LoVo (cell line): ENCODE measurements at regions not wholly inside any gene's neighbourhood (a gene's known extent, or its start where the extent isn't known, plus 50 kb on each side); places are given as distances from the start of the nearest gene placed in this dataset.
A peak's percentile ranks its signal among the peaks of the same experiment; 100 is the strongest.
"Not testable (repeated sequence)": the region's sequence is repeated elsewhere in the genome, so short reads cannot be mapped to it uniquely, and the experiment has no call there.

Experiments used
- DNase-seq: peaks from one replicate; pipeline ENCODE4 v3.0.0-alpha.2; 2016; ENCODE audit warnings: low spot score

- DNase-seq = no peak
These were observed 239.1 kb upstream of the ARID2 start for GRCh38 chr12:45490232-45490881.

GRCh38 chr12:45494279-45494678, 235.2 kb upstream of the ARID2 start:
- DNase-seq = no peak

- no peak for DNase-seq
These were observed 230.9 kb upstream of the ARID2 start for GRCh38 chr12:45498645-45499044.

DNA sequence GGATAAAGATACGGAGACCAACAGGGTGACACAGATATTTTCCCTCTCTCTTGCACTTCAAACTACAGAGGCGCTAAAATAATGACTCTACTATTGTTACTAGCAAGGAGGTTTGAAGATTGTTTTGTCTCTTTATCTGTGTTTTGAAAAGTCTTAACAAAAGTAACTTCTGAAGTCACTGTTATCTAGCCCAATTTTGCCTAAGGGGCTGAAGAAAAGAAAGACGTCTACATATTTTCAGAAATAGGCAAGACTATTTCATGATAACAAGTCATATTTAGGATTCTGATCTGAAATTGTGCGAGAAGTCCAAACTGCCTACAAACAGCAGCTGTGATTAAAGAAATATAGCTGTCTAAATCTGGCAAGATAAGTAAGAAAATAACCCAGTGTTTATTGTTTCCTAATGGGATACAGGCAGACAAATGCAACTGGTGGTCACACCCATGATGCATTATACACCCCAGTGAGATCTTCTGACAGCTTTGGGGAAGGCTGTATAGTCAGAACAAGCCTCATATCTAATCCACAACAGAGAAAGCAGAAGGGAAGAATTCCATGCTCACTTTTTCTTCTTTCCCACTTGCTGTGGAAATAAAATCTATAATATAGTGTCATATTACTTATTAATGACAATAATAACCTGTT, 226.9 kb upstream of the ARID2 start:
- DNase-seq = no peak

- DNase-seq = no peak
These were observed 225.6 kb upstream of the ARID2 start for GRCh38 chr12:45503899-45504298.

GRCh38 chr12:45504316-45505010, 225.0 kb upstream of the ARID2 start:
- no peak for DNase-seq

GRCh38 chr12:45509187-45509586, 220.3 kb upstream of the ARID2 start:
- no peak for DNase-seq

GRCh38 chr12:45509621-45510020, 219.9 kb upstream of the ARID2 start:
- no peak for DNase-seq

GRCh38 chr12:45517381-45517780, 212.1 kb upstream of the ARID2 start:
- no peak for DNase-seq

DNA sequence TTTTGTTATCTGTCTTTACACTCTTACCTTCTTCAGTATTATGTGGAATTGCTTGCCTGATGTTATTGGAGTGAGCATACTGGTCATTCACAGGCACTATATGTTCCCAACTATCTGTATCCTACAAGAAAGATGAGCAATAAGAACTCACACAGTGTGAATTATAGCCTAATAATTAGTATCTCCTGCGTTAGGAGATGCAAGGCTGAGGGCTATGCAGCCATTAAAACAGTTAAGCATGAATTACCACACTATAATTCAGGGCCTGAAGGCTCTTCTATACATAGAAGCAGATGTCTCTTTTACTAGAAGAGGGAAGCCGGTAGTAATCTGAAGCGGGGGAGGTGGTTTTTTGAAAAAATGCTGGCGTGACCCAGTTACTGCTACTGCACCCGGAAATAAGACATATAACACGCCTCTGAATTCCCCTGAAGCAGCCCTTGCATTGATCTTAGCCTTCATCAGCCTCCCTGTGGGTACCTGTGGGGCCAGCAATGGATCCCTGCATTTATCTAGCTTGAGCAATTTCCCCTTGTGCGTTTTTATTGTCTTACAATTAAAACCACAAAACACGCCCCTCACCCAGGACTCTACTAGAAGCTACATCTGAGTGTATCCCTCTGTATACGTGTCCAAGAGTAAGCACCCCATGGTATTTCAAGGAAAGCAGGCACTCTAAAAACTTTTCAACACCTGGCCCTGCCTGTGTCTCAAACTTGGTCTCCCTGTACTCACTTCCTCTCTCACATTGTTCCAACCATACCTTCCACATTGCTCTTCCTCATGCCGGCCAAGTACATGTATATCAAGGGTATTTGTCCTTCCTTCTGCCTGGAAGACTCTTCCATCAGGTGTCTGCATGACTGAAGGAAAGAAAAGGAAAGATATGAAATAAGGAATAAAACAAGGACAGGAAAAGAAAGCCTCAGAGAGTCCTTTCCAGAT, 210.9 kb upstream of the ARID2 start:
- no peak for DNase-seq

DNA sequence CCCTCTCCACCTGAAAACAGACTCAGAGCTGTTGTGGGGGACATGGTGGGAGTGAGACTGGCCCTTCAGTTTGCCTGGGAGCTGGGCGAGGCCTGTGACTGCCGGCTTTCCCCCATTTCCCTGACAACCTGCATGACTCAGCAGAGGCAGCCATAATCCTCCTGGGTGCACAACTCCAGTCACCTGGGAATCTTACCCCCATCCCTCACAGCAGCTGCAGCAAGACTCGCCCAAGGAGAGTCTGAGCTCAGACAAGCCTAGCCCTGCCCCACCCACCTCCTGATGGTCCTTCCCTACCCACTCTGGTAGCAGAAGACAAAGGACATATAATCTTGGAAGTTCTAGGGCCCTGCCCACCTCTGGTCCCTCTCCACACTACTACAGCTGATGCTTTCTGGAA, 207.3 kb upstream of the ARID2 start:
- DNase-seq = no peak

GRCh38 chr12:45526823-45527222, 202.7 kb upstream of the ARID2 start:
- DNase-seq = not testable (repeated sequence)

- no peak for DNase-seq
These were observed 197.4 kb upstream of the ARID2 start for GRCh38 chr12:45532113-45532512.

GRCh38 chr12:45535610-45536180, 193.8 kb upstream of the ARID2 start:
- no peak for DNase-seq

DNA sequence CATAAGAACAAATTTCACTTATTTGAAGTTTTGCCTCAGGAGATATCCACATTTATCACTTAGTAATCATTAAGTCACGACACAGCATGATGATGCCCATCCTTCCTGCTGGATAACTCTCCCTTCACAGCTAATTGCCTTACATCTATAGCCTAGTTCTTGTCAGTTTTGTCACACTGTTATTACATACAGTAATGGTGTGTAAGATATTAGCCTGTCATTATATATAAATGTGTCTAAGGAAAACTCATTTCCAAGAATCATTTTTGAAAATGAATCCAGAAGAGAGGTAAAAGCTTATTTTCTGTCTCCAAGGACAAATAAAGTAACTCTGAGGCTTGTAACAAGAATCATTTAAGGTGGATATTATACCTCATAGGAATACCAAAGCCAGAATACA, 193.2 kb upstream of the ARID2 start:
- no peak for DNase-seq

DNA sequence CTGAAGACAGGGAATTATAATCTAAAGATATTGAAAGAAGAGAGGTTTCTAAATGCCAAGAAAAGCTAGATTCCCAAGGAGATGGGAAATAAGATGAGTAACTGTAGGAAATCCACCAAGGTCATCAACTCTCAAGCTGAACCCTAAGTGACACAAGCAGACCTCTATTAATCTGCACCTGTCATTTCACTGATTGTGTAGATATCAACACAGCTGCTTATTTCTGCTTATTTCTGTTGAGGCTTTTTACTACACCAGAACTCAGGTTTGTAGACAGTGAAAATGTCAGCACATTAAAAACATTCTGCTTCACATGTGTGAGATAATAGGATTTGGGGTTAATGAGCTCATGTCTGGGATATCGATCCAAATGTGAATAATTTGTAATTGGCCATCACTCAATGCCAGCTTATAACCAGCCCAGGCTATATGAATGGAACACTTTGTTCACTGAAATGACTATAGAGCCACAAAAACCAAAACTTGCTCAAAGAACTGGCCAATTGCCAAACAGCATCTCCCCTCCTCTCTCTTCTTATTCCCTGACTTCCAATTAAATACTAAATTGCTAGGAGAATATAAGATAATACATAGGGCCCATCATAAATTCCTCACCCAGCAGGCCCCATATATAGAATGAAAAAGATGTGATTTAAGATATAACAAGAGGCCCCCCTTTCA, 188.7 kb upstream of the ARID2 start:
- DNase-seq = no peak

GRCh38 chr12:45543887-45544286, 185.6 kb upstream of the ARID2 start:
- DNase-seq = peak; percentile 72

DNA sequence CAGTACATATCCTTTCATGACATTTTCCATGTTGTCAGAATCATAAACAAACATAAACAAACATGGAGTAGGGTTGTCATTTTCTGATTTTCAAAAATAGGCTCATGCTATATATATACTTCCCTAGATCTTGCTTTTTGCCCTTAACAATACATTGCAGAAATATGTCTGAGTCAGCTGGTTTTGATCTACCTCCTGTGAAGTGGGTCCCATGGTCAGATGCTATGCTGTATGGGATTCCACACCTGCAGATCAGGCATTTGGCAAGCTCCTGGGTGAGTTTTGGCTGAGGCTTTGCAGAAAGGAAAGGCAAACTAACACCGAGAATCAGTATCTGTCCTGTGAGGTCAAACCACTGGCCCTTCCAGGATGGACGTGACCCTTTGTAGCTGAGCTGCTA, 183.0 kb upstream of the ARID2 start:
- no peak for DNase-seq

- no peak for DNase-seq
These were observed 182.4 kb upstream of the ARID2 start for GRCh38 chr12:45547132-45547531.

GRCh38 chr12:45547822-45548221, 181.7 kb upstream of the ARID2 start:
- no peak for DNase-seq

DNA sequence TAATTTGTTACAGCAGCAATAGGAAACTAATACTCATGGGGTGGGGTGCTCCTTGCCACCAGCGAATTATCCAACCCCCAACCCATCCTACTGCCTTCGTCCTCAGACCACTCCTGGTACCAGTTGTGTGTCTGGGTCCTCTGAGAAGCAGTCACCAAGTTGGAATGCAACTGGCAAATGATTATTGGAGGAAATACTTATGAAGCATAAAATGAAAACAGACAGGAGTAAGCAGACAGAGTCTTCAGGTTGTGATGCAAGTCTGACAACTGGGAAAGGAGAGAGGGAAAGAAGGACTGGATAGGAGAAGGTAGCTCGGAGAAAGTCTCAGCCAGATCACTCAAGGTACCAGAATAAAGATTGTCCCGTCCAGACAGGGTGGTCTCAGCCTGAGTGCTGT, 181.1 kb upstream of the ARID2 start:
- no peak for DNase-seq
